ENCODE measurements at regions not wholly inside any gene's neighbourhood (a gene's known extent, or its start where the extent isn't known, plus 50 kb on each side); places are given as distances from the start of the nearest gene placed in this dataset.
"Not testable (repeated sequence)": the region's sequence is repeated elsewhere in the genome, so short reads cannot be mapped to it uniquely, and the experiment has no call there.

DNA sequence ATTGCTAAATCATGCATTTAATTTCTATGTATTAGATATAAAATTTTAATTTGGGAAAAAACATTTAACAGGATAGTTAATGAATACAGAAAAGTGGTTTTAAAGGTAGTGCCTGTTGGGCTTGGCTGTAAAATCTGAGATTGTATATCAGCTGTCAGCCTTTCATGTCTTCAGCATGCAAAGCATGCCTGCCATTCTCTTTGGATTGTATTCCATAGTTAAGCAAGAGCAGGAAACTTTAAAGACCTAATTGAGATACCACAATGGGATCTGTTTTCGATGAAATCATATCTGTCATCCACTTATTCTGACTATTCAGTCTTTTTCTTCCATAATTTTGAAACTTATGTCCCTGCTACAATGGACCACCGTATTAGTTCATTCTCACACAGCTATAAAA is 451.0 kb upstream of the DDI1 start:
- DNase-seq (ENCODE audit: low spot score), result no peak

DNA sequence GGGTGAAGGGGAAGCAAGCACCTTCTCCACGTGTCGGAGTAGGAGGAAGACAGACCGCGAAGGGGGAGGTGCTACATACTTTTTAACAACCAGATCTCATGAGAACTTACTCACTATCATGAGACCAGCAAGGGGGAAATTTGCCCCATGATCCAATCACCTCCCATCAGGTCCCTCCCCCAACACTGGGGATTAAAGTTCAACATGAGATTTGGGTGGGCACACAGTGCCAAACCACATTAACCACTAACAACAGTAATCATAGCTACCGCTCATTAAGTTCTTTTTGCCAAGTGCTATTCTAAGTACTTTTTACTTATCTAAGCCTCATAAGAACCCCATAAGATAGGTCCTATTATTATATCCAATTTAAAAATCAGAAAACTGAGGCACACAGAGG is 450.5 kb upstream of the DDI1 start:
- no peak for DNase-seq (ENCODE audit: low spot score)

GRCh38 chr11:103586756-103587155 is 449.7 kb upstream of the DDI1 start:
- no peak for DNase-seq (ENCODE audit: low spot score)

DNA sequence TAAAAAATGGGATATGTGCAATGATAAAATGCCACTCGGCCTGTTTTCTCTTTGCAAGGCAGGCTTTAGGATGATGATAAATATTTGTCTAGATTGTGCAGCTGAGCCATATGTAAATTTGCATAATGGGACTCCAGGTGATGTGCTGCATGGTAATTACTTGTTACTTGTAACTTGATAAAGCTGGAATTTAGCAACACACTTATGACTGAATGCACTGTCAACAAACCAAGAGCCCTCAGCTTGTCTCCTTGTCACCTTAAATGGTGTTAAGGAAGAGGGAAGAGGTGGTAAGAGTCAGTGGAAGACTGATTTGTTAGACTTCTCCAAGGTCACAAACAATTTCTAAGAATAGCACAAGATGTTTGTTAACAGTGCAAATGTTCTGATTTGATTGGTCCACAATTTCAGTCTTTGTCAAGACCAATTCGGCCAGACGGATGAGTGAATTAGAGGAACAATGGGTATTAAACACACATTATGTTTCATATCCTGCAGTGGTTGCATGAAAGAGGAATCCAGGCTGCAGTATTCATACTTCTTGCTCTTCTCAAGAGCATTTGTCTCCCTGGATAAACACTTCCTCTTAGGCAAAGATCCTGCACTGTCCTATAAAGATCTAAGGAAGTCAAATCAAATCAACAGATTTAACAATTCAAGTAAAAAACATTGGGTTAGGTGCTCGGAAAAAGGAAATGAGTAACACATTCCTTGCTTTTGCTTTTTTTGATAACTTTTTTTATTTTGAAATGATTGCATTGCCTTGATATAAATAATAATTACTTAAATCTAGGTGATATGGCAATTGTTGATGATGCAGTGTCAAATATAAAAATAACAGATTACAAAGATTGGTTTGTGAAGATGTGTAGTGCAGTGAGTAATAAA is 448.3 kb upstream of the DDI1 start:
- DNase-seq (ENCODE audit: low spot score), result no peak

GRCh38 chr11:103591554-103591953 is 444.9 kb upstream of the DDI1 start:
- DNase-seq (ENCODE audit: low spot score), result no peak

DNA sequence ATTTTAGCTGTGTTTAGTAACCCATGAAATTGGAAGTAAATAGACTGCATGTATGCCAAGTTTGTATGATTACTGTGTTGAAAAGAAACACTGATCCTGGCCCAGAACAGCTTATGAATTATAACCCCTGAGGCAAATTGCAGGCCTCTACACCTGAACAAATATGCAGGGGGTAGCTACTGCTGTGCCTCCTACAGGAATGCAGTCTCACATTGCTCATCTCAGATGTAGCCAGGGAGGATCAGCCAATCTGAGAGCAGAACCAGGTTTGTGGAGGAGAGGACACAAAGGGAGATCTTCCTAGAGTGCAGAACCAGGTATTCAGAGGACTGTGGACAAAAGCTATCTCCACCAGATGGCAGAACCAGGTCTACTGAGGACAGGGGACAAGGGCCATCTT is 442.2 kb upstream of the DDI1 start:
- DNase-seq (ENCODE audit: low spot score), result no peak

- no peak for DNase-seq (ENCODE audit: low spot score)
These were observed 440.1 kb upstream of the DDI1 start for GRCh38 chr11:103596315-103596714.

- peak; percentile 80 for DNase-seq (ENCODE audit: low spot score)
These were observed 435.1 kb upstream of the DDI1 start for GRCh38 chr11:103601225-103601846.

DNA sequence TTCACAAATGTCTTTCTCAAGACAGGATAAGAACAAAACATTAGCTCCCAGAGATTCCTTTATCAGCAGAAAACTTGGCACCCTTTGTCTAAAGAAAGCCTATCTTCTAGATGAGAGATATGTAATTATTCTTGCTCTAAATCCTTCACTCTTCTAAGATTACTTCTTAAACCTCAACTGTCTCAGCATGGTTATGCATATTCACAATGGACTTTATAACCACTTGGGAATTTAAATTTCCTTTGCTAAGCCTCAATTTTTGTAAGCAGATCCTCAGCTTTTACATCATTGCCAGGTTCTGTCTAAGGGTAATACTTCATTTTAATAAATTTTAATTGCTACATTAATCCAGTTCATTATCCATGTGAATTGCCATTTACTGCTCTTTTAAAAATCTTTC is 433.6 kb upstream of the DDI1 start:
- DNase-seq (ENCODE audit: low spot score), result no peak

- no peak for DNase-seq (ENCODE audit: low spot score)
These were observed 432.1 kb upstream of the DDI1 start for GRCh38 chr11:103604310-103604709.

DNA sequence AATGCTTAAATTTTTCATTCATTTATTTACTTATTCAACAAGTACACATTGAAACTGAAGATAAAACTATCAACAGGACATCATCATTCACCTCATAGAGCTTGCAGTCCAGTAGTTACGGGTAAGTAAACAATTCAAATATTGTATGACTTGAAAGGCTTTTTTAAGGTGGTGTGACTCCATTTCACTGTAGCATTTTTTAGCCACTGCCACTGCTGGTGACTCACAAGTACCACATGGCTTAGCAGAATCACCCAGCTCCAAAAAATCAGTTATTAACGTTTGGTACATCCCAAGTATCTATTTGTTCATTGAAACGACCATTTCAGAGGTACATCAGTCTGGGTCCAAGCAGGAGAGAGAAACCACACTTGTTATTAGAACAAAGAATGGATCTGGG is 427.9 kb upstream of the DDI1 start:
- DNase-seq (ENCODE audit: low spot score), result peak; percentile 7

DNA sequence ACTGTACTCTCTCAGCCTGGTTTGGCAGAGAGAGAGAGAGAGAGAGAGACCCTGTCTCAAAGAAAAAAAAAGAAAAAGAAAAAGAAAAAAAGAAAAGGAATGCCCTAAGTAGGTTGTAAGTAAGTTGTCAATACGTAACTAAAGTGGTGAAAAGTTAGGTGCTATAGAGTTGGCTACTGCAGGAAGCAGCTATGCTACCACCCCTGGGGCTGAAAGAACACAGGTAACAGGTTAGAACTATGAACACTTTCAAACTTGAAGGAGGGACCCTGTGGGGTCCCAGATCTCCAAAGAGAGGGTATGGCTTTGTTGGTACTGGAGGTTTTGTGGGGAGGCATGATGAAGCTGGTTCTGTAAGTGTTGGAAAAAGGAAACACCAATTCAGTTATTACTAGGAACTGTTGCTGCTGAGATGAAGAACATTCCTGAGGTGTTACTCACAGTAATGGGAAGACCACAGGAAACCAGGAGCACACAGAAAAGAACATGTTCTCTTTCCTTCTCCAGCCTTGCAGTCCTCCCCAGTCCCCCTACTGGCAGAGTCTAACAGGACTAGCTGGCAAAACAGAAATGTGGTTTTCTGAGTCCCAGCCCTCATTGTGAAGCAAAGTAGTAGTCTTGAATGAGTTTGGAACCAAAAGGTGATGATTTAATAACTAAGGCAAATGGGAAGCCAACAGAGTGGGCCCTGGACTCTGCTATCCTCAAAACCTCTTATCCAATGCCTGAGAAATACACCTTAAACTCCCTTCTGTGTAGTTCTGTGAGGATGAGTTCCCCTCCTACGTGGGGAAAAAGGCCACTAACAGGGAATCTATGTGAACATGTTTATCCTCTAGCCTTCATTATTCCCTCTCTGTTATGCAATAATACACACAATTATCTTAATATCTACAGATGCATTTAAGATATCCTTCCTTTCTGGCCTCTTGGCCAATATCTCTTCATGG is 427.0 kb upstream of the DDI1 start:
- DNase-seq (ENCODE audit: low spot score), result peak; percentile 93

- no peak for DNase-seq (ENCODE audit: low spot score)
These were observed 426.0 kb upstream of the DDI1 start for GRCh38 chr11:103610435-103610834.

GRCh38 chr11:103611526-103612260 is 424.7 kb upstream of the DDI1 start:
- not testable (repeated sequence) for DNase-seq (ENCODE audit: low spot score)

GRCh38 chr11:103612451-103612850 is 424.0 kb upstream of the DDI1 start:
- not testable (repeated sequence) for DNase-seq (ENCODE audit: low spot score)

DNA sequence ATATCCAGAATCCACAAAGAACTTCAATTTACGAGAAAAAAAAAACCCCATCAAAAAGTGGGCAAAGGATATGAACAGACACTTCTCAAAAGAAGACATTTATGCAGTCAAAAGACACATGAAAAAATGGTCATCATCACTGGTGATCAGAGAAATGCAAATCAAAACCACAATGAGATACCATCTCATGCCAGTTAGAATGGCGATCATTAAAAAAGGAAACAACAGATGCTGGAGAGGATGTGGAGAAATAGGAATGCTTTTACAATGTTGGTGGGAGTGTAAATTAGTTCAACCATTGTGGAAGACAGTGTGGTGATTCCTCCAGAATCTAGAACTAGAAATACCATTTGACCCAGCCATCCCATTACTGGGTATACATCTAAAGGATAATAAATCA is 419.9 kb upstream of the DDI1 start:
- DNase-seq (ENCODE audit: low spot score), result not testable (repeated sequence)

- peak; percentile 62 for DNase-seq (ENCODE audit: low spot score)
These were observed 417.9 kb upstream of the DDI1 start for GRCh38 chr11:103618528-103618927.

GRCh38 chr11:103619480-103619879 is 417.0 kb upstream of the DDI1 start:
- no peak for DNase-seq (ENCODE audit: low spot score)

DNA sequence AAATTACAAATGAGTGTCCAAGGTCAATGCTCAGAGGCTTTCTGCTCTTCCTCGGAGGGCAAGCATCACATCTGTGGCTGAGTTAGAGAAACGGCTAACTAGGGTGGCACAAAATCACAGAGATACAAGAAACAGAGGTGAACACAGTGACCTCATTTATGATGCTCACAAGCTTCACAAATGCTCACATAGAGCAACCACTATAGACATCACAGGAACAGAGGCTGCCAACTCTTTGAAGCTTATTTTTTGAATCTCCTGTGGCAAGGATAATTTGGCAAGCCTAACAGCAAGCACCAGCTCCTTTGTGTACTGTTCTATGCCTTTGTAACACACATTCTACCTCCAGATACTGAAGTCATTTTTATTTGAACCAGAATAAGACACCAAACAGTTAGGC is 416.5 kb upstream of the DDI1 start:
- no peak for DNase-seq (ENCODE audit: low spot score)

GRCh38 chr11:103622296-103622695 is 414.1 kb upstream of the DDI1 start:
- DNase-seq (ENCODE audit: low spot score), result no peak

- no peak for DNase-seq (ENCODE audit: low spot score)
These were observed 412.5 kb upstream of the DDI1 start for GRCh38 chr11:103623933-103624332.

Measured in AG08395 (cell line).